ENCODE measurements at regions not wholly inside any gene's neighbourhood (a gene's known extent, or its start where the extent isn't known, plus 50 kb on each side); places are given as distances from the start of the nearest gene placed in this dataset.
"Not testable (repeated sequence)": the region's sequence is repeated elsewhere in the genome, so short reads cannot be mapped to it uniquely, and the experiment has no call there.

DNA sequence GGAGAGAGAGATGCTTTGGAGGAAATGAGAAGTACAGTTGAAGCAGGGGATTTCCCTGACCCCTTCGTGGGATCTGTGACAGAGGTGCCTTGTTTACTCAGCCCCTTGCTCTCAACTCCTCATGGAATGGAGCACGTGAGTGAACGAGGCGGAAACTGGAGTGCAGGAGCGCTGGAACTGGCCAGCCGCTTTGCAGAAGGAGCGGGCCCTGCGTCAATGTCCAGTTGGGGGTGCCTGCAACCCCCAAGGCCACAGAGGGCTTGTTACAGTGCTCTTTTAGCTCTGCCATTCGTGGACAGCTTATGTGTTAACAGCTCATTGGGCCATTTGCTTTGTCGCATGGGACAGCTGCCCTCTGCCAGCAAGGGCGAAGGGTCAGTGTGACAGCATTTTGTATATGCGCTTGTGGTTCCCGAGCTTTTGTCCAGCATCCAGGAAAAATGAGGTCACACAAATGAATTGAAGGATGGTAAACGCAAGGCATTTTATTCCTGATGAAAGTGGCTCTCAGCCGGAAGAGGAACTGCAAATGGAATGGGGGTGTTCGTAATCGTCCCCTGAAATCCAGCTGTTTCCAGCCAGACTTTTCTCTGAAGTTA is 1395.1 kb downstream of the CDH8 start (continued):
- TF ChIP-seq, protein P1, sequence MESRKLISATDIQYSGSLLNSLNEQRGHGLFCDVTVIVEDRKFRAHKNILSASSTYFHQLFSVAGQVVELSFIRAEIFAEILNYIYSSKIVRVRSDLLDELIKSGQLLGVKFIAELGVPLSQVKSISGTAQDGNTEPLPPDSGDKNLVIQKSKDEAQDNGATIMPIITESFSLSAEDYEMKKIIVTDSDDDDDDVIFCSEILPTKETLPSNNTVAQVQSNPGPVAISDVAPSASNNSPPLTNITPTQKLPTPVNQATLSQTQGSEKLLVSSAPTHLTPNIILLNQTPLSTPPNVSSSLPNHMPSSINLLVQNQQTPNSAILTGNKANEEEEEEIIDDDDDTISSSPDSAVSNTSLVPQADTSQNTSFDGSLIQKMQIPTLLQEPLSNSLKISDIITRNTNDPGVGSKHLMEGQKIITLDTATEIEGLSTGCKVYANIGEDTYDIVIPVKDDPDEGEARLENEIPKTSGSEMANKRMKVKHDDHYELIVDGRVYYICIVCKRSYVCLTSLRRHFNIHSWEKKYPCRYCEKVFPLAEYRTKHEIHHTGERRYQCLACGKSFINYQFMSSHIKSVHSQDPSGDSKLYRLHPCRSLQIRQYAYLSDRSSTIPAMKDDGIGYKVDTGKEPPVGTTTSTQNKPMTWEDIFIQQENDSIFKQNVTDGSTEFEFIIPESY (IDR thresholded peaks at IDR 0.05), result no peak

DNA sequence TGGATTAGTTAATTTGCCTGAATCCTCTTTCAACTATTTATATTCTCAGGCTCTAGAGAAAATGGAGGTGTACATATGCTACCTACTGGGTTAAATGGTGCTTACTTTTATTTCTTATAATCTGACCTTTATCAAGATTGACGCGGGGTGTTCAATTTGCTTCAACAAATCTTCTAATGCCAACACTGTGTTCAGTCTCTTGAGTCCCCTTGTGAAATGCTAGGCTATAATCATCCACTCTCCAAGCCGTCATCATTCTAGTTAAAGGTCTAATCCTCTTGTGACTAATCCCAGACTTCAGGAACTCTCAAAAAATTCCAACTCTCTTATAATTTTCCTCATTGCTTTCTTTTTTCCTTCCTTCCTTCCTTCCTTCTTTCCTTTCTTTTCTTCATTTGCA is 1396.2 kb downstream of the CDH8 start:
- Histone ChIP-seq H3K27me3 (ENCODE audit: control insufficient read depth in 4 of 4, insufficient read depth in 4 of 4, low read length in 3 of 4) (no peaks in the 10 kb centered on the region), H3K4me3 (ENCODE audit: low read depth in 1 of 3, low read length in 3 of 3) (no peak overlapping the region), H3K9ac (ENCODE audit: low read depth in 1 of 2, low read length in 2 of 2) (no peak overlapping the region), H3K4me1 (ENCODE audit: control insufficient read depth in 4 of 4, insufficient read depth in 4 of 4, low read length in 3 of 4) (no peaks in the 10 kb centered on the region), H3K36me3 (ENCODE audit: control insufficient read depth in 4 of 4, insufficient read depth in 3 of 4, low read depth in 1 of 4, low read length in 3 of 4) (no peaks in the 10 kb centered on the region), H3K9me3 (ENCODE audit: control insufficient read depth in 4 of 4, low read length in 3 of 4) (no peaks in the 10 kb centered on the region), H3K27ac (ENCODE audit: low read depth in 1 of 2, low read length in 2 of 2) (no peak overlapping the region)
- no peak for TF ChIP-seq FOXA1 (IDR thresholded peaks at IDR 0.05)
- TF ChIP-seq MAX (IDR thresholded peaks at IDR 0.05), result no peak
- TF ChIP-seq, protein P2, sequence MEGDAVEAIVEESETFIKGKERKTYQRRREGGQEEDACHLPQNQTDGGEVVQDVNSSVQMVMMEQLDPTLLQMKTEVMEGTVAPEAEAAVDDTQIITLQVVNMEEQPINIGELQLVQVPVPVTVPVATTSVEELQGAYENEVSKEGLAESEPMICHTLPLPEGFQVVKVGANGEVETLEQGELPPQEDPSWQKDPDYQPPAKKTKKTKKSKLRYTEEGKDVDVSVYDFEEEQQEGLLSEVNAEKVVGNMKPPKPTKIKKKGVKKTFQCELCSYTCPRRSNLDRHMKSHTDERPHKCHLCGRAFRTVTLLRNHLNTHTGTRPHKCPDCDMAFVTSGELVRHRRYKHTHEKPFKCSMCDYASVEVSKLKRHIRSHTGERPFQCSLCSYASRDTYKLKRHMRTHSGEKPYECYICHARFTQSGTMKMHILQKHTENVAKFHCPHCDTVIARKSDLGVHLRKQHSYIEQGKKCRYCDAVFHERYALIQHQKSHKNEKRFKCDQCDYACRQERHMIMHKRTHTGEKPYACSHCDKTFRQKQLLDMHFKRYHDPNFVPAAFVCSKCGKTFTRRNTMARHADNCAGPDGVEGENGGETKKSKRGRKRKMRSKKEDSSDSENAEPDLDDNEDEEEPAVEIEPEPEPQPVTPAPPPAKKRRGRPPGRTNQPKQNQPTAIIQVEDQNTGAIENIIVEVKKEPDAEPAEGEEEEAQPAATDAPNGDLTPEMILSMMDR (IDR thresholded peaks at IDR 0.05; ENCODE audit: low read depth, low read length, missing input control), result no peak
- TF ChIP-seq, protein P3, sequence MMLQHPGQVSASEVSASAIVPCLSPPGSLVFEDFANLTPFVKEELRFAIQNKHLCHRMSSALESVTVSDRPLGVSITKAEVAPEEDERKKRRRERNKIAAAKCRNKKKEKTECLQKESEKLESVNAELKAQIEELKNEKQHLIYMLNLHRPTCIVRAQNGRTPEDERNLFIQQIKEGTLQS (IDR thresholded peaks at IDR 0.05), result no peak
- TF ChIP-seq GABPA (IDR thresholded peaks at IDR 0.05 in 1 of 2, conservative IDR thresholded peaks at IDR 0.05 in 1 of 2), result no peak
- TF ChIP-seq HNF4A (conservative IDR thresholded peaks at IDR 0.05), result no peak
- TF ChIP-seq HNF4G (IDR thresholded peaks at IDR 0.05), result no peak
- no peak for TF ChIP-seq TAF1 (conservative IDR thresholded peaks at IDR 0.05)
- TF ChIP-seq JUND (IDR thresholded peaks at IDR 0.05), result no peak
- TF ChIP-seq, protein P4, sequence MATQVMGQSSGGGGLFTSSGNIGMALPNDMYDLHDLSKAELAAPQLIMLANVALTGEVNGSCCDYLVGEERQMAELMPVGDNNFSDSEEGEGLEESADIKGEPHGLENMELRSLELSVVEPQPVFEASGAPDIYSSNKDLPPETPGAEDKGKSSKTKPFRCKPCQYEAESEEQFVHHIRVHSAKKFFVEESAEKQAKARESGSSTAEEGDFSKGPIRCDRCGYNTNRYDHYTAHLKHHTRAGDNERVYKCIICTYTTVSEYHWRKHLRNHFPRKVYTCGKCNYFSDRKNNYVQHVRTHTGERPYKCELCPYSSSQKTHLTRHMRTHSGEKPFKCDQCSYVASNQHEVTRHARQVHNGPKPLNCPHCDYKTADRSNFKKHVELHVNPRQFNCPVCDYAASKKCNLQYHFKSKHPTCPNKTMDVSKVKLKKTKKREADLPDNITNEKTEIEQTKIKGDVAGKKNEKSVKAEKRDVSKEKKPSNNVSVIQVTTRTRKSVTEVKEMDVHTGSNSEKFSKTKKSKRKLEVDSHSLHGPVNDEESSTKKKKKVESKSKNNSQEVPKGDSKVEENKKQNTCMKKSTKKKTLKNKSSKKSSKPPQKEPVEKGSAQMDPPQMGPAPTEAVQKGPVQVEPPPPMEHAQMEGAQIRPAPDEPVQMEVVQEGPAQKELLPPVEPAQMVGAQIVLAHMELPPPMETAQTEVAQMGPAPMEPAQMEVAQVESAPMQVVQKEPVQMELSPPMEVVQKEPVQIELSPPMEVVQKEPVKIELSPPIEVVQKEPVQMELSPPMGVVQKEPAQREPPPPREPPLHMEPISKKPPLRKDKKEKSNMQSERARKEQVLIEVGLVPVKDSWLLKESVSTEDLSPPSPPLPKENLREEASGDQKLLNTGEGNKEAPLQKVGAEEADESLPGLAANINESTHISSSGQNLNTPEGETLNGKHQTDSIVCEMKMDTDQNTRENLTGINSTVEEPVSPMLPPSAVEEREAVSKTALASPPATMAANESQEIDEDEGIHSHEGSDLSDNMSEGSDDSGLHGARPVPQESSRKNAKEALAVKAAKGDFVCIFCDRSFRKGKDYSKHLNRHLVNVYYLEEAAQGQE (IDR thresholded peaks at IDR 0.05), result no peak
- no peak for TF ChIP-seq RXRA (IDR thresholded peaks at IDR 0.05)
- TF ChIP-seq SP1 (IDR thresholded peaks at IDR 0.05), result no peak
- no peak for TF ChIP-seq NR2F2 (IDR thresholded peaks at IDR 0.05)
- TF ChIP-seq YY1 (IDR thresholded peaks at IDR 0.05), result no peak
- TF ChIP-seq RAD21 (IDR thresholded peaks at IDR 0.05), result no peak
- no peak for DNase-seq (ENCODE audit: low spot score)
- WGBS, result 78% methylated on average over 3 of the region's 3 CpGs

- H3K4me1 ChIP-seq (ENCODE audit: control insufficient read depth in 4 of 4, insufficient read depth in 4 of 4, low read length in 3 of 4); DNase-seq (ENCODE audit: low spot score); H3K27me3 ChIP-seq (ENCODE audit: control insufficient read depth in 4 of 4, insufficient read depth in 4 of 4, low read length in 3 of 4); H3K4me3 ChIP-seq (ENCODE audit: low read depth in 1 of 3, low read length in 3 of 3); H3K9me3 ChIP-seq (ENCODE audit: control insufficient read depth in 4 of 4, low read length in 3 of 4); H3K9ac ChIP-seq (ENCODE audit: low read depth in 1 of 2, low read length in 2 of 2); H3K27ac ChIP-seq (ENCODE audit: low read depth in 1 of 2, low read length in 2 of 2); H3K36me3 ChIP-seq (ENCODE audit: control insufficient read depth in 4 of 4, insufficient read depth in 3 of 4, low read depth in 1 of 4, low read length in 3 of 4): not testable (repeated sequence)
- WGBS, result 68% methylated on average over 5 of the region's 5 CpGs
These were observed 1399.6 kb downstream of the CDH8 start for GRCh38 chr16:60636636-60637035.

Data from liver (tissue), 8 donors.